T-helper 2 cell treated with Interferon-gamma antibody and Interleukin-4, amounts not matched to agents 5 μg/mL and 100 μg/mL, for 36 hours (primary cell): ENCODE measurements at regions not wholly inside any gene's neighbourhood (a gene's known extent, or its start where the extent isn't known, plus 50 kb on each side); places are given as distances from the start of the nearest gene placed in this dataset.

Experiments
- DNase-seq: peaks from one replicate; pipeline ENCODE4 v3.0.0; 2021; ENCODE audit warnings: low spot score
- H3K27ac Mint-ChIP-seq: one replicate; pipeline ENCODE4 v1.8.0; 2021; ENCODE audit warnings: mild to moderate bottlenecking, mixed read lengths
- H3K27me3 Mint-ChIP-seq: one replicate; pipeline ENCODE4 v1.8.0; 2021; ENCODE audit warnings: low read depth, mixed read lengths
- H3K36me3 Mint-ChIP-seq: one replicate; pipeline ENCODE4 v1.8.0; 2021; ENCODE audit warnings: low read depth, mixed read lengths
- H3K4me1 Mint-ChIP-seq: one replicate; pipeline ENCODE4 v1.8.0; 2021; ENCODE audit warnings: low read depth, mixed read lengths
- H3K4me3 Mint-ChIP-seq: one replicate; pipeline ENCODE4 v1.8.0; 2022; ENCODE audit warnings: mild to moderate bottlenecking, moderate library complexity, mixed read lengths
- H3K9me3 Mint-ChIP-seq: one replicate; pipeline ENCODE4 v1.8.0; 2021; ENCODE audit warnings: mixed read lengths

GRCh38 chr10:121242741-121243608 lies 355.3 kb downstream of the FGFR2 start:
- Mint-ChIP-seq H3K4me3 (no peak overlapping the region), H3K4me1 (no peaks in the 10 kb centered on the region), H3K36me3 (no peaks in the 10 kb centered on the region), H3K9me3 (peaks cover 14% of the 10 kb centered on the region), H3K27ac (no peak overlapping the region), H3K27me3 (no peaks in the 10 kb centered on the region)
- DNase-seq, result no peak

GRCh38 chr10:121243609-121244241 lies 354.5 kb downstream of the FGFR2 start:
- DNase-seq, result no peak
- H3K27ac Mint-ChIP-seq, result no peak overlapping the region
- H3K27me3 Mint-ChIP-seq, result no peaks in the 10 kb centered on the region
- no peaks in the 10 kb centered on the region for H3K4me1 Mint-ChIP-seq
- H3K9me3 Mint-ChIP-seq, result peaks cover 8% of the 10 kb centered on the region
- no peak overlapping the region for H3K4me3 Mint-ChIP-seq
- H3K36me3 Mint-ChIP-seq, result no peaks in the 10 kb centered on the region

- H3K9me3 Mint-ChIP-seq, result peaks cover 7% of the 10 kb centered on the region
- H3K4me1 Mint-ChIP-seq, result no peaks in the 10 kb centered on the region
- H3K4me3 Mint-ChIP-seq, result no peak overlapping the region
- DNase-seq, result no peak
- no peaks in the 10 kb centered on the region for H3K36me3 Mint-ChIP-seq
- H3K27ac Mint-ChIP-seq, result no peak overlapping the region
- no peaks in the 10 kb centered on the region for H3K27me3 Mint-ChIP-seq
Measured at GRCh38 chr10:121244818-121245217, 353.4 kb downstream of the FGFR2 start.

- Mint-ChIP-seq H3K9me3 (peaks cover 2% of the 10 kb centered on the region), H3K36me3 (no peaks in the 10 kb centered on the region), H3K4me1 (no peaks in the 10 kb centered on the region), H3K4me3 (no peak overlapping the region), H3K27me3 (no peaks in the 10 kb centered on the region), H3K27ac (no peak overlapping the region)
- DNase-seq, result no peak
Measured at GRCh38 chr10:121245754-121246153, 352.5 kb downstream of the FGFR2 start.

GRCh38 chr10:121248266-121248665 lies 350.0 kb downstream of the FGFR2 start:
- no peak for DNase-seq
- Mint-ChIP-seq H3K36me3 (no peaks in the 10 kb centered on the region), H3K27ac (no peak overlapping the region), H3K9me3 (no peaks in the 10 kb centered on the region), H3K27me3 (no peaks in the 10 kb centered on the region), H3K4me1 (no peaks in the 10 kb centered on the region), H3K4me3 (no peak overlapping the region)

- Mint-ChIP-seq H3K36me3 (no peaks in the 10 kb centered on the region), H3K9me3 (no peaks in the 10 kb centered on the region), H3K27ac (no peak overlapping the region), H3K27me3 (no peaks in the 10 kb centered on the region), H3K4me1 (no peaks in the 10 kb centered on the region), H3K4me3 (no peak overlapping the region)
- no peak for DNase-seq
Measured at GRCh38 chr10:121250995-121251764, 347.1 kb downstream of the FGFR2 start.

- no peaks in the 10 kb centered on the region for H3K9me3 Mint-ChIP-seq
- no peaks in the 10 kb centered on the region for H3K4me1 Mint-ChIP-seq
- H3K27me3 Mint-ChIP-seq, result no peaks in the 10 kb centered on the region
- H3K36me3 Mint-ChIP-seq, result no peaks in the 10 kb centered on the region
- H3K4me3 Mint-ChIP-seq, result no peak overlapping the region
- no peak overlapping the region for H3K27ac Mint-ChIP-seq
- no peak for DNase-seq
Measured at GRCh38 chr10:121252756-121253155, 345.5 kb downstream of the FGFR2 start.

- Mint-ChIP-seq H3K36me3 (no peaks in the 10 kb centered on the region), H3K4me3 (no peak overlapping the region), H3K27ac (no peak overlapping the region), H3K27me3 (no peaks in the 10 kb centered on the region), H3K9me3 (no peaks in the 10 kb centered on the region), H3K4me1 (no peaks in the 10 kb centered on the region)
- DNase-seq, result no peak
Measured at GRCh38 chr10:121260377-121260776, 337.9 kb downstream of the FGFR2 start.

- H3K27ac Mint-ChIP-seq, result no peak overlapping the region
- no peaks in the 10 kb centered on the region for H3K27me3 Mint-ChIP-seq
- no peaks in the 10 kb centered on the region for H3K36me3 Mint-ChIP-seq
- no peaks in the 10 kb centered on the region for H3K4me1 Mint-ChIP-seq
- H3K4me3 Mint-ChIP-seq, result no peak overlapping the region
- no peaks in the 10 kb centered on the region for H3K9me3 Mint-ChIP-seq
- DNase-seq, result no peak
Measured at GRCh38 chr10:121261665-121262064, 336.6 kb downstream of the FGFR2 start.

- H3K27ac Mint-ChIP-seq, result no peak overlapping the region
- H3K36me3 Mint-ChIP-seq, result no peaks in the 10 kb centered on the region
- no peaks in the 10 kb centered on the region for H3K9me3 Mint-ChIP-seq
- no peaks in the 10 kb centered on the region for H3K4me1 Mint-ChIP-seq
- no peak overlapping the region for H3K4me3 Mint-ChIP-seq
- no peaks in the 10 kb centered on the region for H3K27me3 Mint-ChIP-seq
- DNase-seq, result no peak
Measured at GRCh38 chr10:121262774-121263430, 335.3 kb downstream of the FGFR2 start.

- no peaks in the 10 kb centered on the region for H3K4me1 Mint-ChIP-seq
- H3K36me3 Mint-ChIP-seq, result no peaks in the 10 kb centered on the region
- H3K4me3 Mint-ChIP-seq, result no peak overlapping the region
- H3K9me3 Mint-ChIP-seq, result no peaks in the 10 kb centered on the region
- H3K27me3 Mint-ChIP-seq, result no peaks in the 10 kb centered on the region
- DNase-seq, result no peak
- no peak overlapping the region for H3K27ac Mint-ChIP-seq
Measured at GRCh38 chr10:121263431-121263783, 334.8 kb downstream of the FGFR2 start.

GRCh38 chr10:121265360-121266123 lies 332.7 kb downstream of the FGFR2 start:
- Mint-ChIP-seq H3K4me3 (no peak overlapping the region), H3K27me3 (no peaks in the 10 kb centered on the region), H3K36me3 (no peaks in the 10 kb centered on the region), H3K9me3 (no peaks in the 10 kb centered on the region), H3K4me1 (no peaks in the 10 kb centered on the region), H3K27ac (no peak overlapping the region)
- DNase-seq, result no peak

GRCh38 chr10:121266370-121266769 lies 331.9 kb downstream of the FGFR2 start:
- Mint-ChIP-seq H3K4me1 (no peaks in the 10 kb centered on the region), H3K27me3 (no peaks in the 10 kb centered on the region), H3K9me3 (no peaks in the 10 kb centered on the region), H3K27ac (no peak overlapping the region), H3K4me3 (no peak overlapping the region), H3K36me3 (no peaks in the 10 kb centered on the region)
- DNase-seq, result no peak
